HEK293 (cell line): ENCODE measurements at regions not wholly inside any gene's neighbourhood (a gene's known extent, or its start where the extent isn't known, plus 50 kb on each side); places are given as distances from the start of the nearest gene placed in this dataset.

Experiments
- MYNN ChIP-seq: fragments of 450-650 bp; formaldehyde crosslinking; IDR thresholded peaks from 2 replicates; pipeline ENCODE4 v1.5.1; 2016; ENCODE audit warnings: missing biosample characterization, missing genetic modification characterization, borderline replicate concordance
- ZNF138 ChIP-seq: fragments of 450-650 bp; formaldehyde crosslinking; IDR thresholded peaks from 2 replicates; pipeline ENCODE4 v1.5.1; 2016; ENCODE audit warnings: missing biosample characterization, missing genetic modification characterization, borderline replicate concordance
- ZNF155 ChIP-seq: fragments of 450-650 bp; formaldehyde crosslinking; IDR thresholded peaks from 2 replicates; pipeline ENCODE4 v1.5.1; 2016; ENCODE audit warnings: missing biosample characterization, missing genetic modification characterization
- ZNF175 ChIP-seq: fragments of 450-650 bp; formaldehyde crosslinking; IDR thresholded peaks from 2 replicates; pipeline ENCODE4 v1.5.1; 2016; ENCODE audit warnings: missing biosample characterization, missing genetic modification characterization
- ZNF529 ChIP-seq: fragments of 450-650 bp; formaldehyde crosslinking; IDR thresholded peaks from 2 replicates; pipeline ENCODE4 v1.5.1; 2017; ENCODE audit warnings: missing genetic modification characterization, missing biosample characterization; ENCODE audit not compliant: insufficient replicate concordance
- TF ChIP-seq, protein P1 (sequence below): fragments of 450-650 bp; formaldehyde crosslinking; IDR thresholded peaks from 2 replicates; pipeline ENCODE4 v1.5.1; 2016; ENCODE audit warnings: missing biosample characterization, missing genetic modification characterization
- TF ChIP-seq, protein P2 (sequence below): fragments of 450-650 bp; formaldehyde crosslinking; IDR thresholded peaks from 2 replicates; pipeline ENCODE4 v1.5.1; 2016; ENCODE audit warnings: missing biosample characterization, missing genetic modification characterization
- TF ChIP-seq, protein P3 (sequence below): fragments of 450-650 bp; formaldehyde crosslinking; optimal IDR thresholded peaks from 2 replicates; pipeline ENCODE3; 2016; ENCODE audit warnings: missing biosample characterization, mild to moderate bottlenecking, missing genetic modification characterization
- TF ChIP-seq, protein P4 (sequence below): fragments of 450-650 bp; formaldehyde crosslinking; IDR thresholded peaks from 2 replicates; pipeline ENCODE4 v1.5.1; 2016; ENCODE audit warnings: missing biosample characterization, missing genetic modification characterization
- TF ChIP-seq, protein P5 (sequence below): fragments of 450-650 bp; formaldehyde crosslinking; IDR thresholded peaks from 2 replicates; pipeline ENCODE4 v1.5.1; 2016; ENCODE audit warnings: missing biosample characterization, missing genetic modification characterization

DNA sequence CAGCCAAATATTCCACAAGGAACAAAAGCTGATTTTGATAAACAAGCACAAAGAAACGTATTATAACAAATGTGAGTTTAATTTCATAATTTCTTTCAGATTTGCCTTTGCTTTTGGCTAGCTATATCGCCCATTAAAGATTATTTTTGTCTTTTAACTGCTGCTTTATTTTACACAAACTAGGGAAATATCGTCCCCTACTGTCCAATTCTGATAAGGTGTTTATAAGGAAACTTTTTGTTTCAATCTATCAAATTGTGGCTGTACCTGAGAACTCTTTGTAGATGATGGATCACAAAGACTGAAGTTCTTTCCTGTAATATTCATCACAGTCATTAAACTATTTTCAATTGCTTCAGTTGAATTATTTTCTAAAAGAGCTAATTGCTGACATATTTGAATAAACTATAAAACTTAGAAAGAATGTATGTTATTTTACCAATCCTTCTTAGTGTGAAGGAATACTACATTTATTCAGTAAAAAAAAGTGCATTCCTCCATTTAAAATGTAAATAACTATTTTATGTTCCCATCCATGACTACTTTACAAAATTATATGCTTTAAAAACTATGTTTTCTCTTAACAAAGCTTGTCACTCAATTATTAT lies 431.3 kb upstream of the ITGA1 start:
- TF ChIP-seq, protein P1, sequence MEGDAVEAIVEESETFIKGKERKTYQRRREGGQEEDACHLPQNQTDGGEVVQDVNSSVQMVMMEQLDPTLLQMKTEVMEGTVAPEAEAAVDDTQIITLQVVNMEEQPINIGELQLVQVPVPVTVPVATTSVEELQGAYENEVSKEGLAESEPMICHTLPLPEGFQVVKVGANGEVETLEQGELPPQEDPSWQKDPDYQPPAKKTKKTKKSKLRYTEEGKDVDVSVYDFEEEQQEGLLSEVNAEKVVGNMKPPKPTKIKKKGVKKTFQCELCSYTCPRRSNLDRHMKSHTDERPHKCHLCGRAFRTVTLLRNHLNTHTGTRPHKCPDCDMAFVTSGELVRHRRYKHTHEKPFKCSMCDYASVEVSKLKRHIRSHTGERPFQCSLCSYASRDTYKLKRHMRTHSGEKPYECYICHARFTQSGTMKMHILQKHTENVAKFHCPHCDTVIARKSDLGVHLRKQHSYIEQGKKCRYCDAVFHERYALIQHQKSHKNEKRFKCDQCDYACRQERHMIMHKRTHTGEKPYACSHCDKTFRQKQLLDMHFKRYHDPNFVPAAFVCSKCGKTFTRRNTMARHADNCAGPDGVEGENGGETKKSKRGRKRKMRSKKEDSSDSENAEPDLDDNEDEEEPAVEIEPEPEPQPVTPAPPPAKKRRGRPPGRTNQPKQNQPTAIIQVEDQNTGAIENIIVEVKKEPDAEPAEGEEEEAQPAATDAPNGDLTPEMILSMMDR (tag by site-specific recombination): no peak
- TF ChIP-seq, protein P2, sequence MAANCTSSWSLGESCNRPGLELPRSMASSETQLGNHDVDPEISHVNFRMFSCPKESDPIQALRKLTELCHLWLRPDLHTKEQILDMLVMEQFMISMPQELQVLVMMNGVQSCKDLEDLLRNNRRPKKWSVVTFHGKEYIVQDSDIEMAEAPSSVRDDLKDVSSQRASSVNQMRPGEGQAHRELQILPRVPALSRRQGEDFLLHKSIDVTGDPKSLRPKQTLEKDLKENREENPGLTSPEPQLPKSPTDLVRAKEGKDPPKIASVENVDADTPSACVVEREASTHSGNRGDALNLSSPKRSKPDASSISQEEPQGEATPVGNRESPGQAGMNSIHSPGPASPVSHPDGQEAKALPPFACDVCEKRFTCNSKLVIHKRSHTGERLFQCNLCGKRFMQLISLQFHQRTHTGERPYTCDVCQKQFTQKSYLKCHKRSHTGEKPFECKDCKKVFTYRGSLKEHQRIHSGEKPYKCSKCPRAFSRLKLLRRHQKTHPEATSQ: no peak
- TF ChIP-seq ZNF529 (tag by site-specific recombination) (no peak), MYNN (tag by site-specific recombination) (no peak), ZNF155 (tag by site-specific recombination) (no peak), ZNF138 (no peak), ZNF175 (tag by site-specific recombination) (no peak)
- TF ChIP-seq, protein P3, sequence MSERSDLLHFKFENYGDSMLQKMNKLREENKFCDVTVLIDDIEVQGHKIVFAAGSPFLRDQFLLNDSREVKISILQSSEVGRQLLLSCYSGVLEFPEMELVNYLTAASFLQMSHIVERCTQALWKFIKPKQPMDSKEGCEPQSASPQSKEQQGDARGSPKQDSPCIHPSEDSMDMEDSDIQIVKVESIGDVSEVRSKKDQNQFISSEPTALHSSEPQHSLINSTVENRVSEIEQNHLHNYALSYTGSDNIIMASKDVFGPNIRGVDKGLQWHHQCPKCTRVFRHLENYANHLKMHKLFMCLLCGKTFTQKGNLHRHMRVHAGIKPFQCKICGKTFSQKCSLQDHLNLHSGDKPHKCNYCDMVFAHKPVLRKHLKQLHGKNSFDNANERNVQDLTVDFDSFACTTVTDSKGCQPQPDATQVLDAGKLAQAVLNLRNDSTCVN (tag by site-specific recombination): no peak
- TF ChIP-seq, protein P4, sequence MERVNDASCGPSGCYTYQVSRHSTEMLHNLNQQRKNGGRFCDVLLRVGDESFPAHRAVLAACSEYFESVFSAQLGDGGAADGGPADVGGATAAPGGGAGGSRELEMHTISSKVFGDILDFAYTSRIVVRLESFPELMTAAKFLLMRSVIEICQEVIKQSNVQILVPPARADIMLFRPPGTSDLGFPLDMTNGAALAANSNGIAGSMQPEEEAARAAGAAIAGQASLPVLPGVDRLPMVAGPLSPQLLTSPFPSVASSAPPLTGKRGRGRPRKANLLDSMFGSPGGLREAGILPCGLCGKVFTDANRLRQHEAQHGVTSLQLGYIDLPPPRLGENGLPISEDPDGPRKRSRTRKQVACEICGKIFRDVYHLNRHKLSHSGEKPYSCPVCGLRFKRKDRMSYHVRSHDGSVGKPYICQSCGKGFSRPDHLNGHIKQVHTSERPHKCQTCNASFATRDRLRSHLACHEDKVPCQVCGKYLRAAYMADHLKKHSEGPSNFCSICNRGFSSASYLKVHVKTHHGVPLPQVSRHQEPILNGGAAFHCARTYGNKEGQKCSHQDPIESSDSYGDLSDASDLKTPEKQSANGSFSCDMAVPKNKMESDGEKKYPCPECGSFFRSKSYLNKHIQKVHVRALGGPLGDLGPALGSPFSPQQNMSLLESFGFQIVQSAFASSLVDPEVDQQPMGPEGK: no peak
- TF ChIP-seq, protein P5, sequence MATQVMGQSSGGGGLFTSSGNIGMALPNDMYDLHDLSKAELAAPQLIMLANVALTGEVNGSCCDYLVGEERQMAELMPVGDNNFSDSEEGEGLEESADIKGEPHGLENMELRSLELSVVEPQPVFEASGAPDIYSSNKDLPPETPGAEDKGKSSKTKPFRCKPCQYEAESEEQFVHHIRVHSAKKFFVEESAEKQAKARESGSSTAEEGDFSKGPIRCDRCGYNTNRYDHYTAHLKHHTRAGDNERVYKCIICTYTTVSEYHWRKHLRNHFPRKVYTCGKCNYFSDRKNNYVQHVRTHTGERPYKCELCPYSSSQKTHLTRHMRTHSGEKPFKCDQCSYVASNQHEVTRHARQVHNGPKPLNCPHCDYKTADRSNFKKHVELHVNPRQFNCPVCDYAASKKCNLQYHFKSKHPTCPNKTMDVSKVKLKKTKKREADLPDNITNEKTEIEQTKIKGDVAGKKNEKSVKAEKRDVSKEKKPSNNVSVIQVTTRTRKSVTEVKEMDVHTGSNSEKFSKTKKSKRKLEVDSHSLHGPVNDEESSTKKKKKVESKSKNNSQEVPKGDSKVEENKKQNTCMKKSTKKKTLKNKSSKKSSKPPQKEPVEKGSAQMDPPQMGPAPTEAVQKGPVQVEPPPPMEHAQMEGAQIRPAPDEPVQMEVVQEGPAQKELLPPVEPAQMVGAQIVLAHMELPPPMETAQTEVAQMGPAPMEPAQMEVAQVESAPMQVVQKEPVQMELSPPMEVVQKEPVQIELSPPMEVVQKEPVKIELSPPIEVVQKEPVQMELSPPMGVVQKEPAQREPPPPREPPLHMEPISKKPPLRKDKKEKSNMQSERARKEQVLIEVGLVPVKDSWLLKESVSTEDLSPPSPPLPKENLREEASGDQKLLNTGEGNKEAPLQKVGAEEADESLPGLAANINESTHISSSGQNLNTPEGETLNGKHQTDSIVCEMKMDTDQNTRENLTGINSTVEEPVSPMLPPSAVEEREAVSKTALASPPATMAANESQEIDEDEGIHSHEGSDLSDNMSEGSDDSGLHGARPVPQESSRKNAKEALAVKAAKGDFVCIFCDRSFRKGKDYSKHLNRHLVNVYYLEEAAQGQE (tag by site-specific recombination): no peak
